ACC112 (cell line): ENCODE measurements at regions not wholly inside any gene's neighbourhood (a gene's known extent, or its start where the extent isn't known, plus 50 kb on each side); places are given as distances from the start of the nearest gene placed in this dataset.
A peak's percentile ranks its signal among the peaks of the same experiment; 100 is the strongest.

Source experiments
- H2AFZ ChIP-seq: fragments of 200-600 bp; sonication (generic); one replicate; pipeline ENCODE4 v1.6.0; 2017; ENCODE audit warnings: antibody characterized with exemption, low read length; ENCODE audit not compliant: unreplicated experiment
- H3K27ac ChIP-seq: fragments of 200-600 bp; sonication (generic); 2 replicates; pipeline ENCODE4 v1.5.1; 2014; ENCODE audit warnings: low read depth, mild to moderate bottlenecking, antibody characterized with exemption, low read length, moderate library complexity
- H3K27me3 ChIP-seq: fragments of 200-600 bp; sonication (generic); 2 replicates; pipeline ENCODE4 v1.6.1; 2014; ENCODE audit warnings: mild to moderate bottlenecking, antibody characterized with exemption, low read length, moderate library complexity, mixed read lengths; ENCODE audit not compliant: insufficient read depth
- H3K36me3 ChIP-seq: fragments of 200-600 bp; sonication (generic); 2 replicates; pipeline ENCODE4 v1.6.1; 2016; ENCODE audit warnings: mild to moderate bottlenecking, antibody characterized with exemption, low read length, moderate library complexity, mixed read lengths; ENCODE audit not compliant: insufficient read depth
- H3K4me1 ChIP-seq: fragments of 200-600 bp; sonication (generic); one replicate; pipeline ENCODE4 v1.6.1; 2016; ENCODE audit warnings: low read length, mixed read lengths; ENCODE audit not compliant: insufficient read depth, unreplicated experiment, control insufficient read depth
- H3K4me3 ChIP-seq: fragments of 200-600 bp; sonication (generic); 2 replicates; pipeline ENCODE4 v1.5.1; 2014; ENCODE audit warnings: mild to moderate bottlenecking, low read depth, low read length
- H3K79me2 ChIP-seq: fragments of 200-600 bp; sonication (generic); one replicate; pipeline ENCODE4 v1.6.0; 2016; ENCODE audit warnings: low read length; ENCODE audit not compliant: control insufficient read depth, unreplicated experiment, insufficient read depth

GRCh38 chr18:55918444-55918843 is 330.5 kb upstream of the TCF4 start:
- no peak overlapping the region for H3K4me3 ChIP-seq
- H3K79me2 ChIP-seq = no peaks in the 10 kb centered on the region
- H2AFZ ChIP-seq = no peak overlapping the region
- H3K27ac ChIP-seq = no peak overlapping the region
- no peaks in the 10 kb centered on the region for H3K36me3 ChIP-seq
- H3K4me1 ChIP-seq = no peaks in the 10 kb centered on the region
- H3K27me3 ChIP-seq = no peaks in the 10 kb centered on the region

- H3K4me3 ChIP-seq = no peak overlapping the region
- H3K36me3 ChIP-seq = no peaks in the 10 kb centered on the region
- H3K27me3 ChIP-seq = no peaks in the 10 kb centered on the region
- H3K4me1 ChIP-seq = peaks cover 4% of the 10 kb centered on the region
- no peak overlapping the region for H2AFZ ChIP-seq
- no peak overlapping the region for H3K27ac ChIP-seq
- H3K79me2 ChIP-seq = no peaks in the 10 kb centered on the region
These were observed 324.9 kb upstream of the TCF4 start for GRCh38 chr18:55912919-55913318.

GRCh38 chr18:55912071-55912470 is 324.1 kb upstream of the TCF4 start:
- no peak overlapping the region for H2AFZ ChIP-seq
- peaks cover 11% of the 10 kb centered on the region for H3K4me1 ChIP-seq
- H3K4me3 ChIP-seq = no peak overlapping the region
- no peaks in the 10 kb centered on the region for H3K79me2 ChIP-seq
- no peaks in the 10 kb centered on the region for H3K27me3 ChIP-seq
- no peaks in the 10 kb centered on the region for H3K36me3 ChIP-seq
- H3K27ac ChIP-seq = no peak overlapping the region

- H3K4me3 ChIP-seq = no peak overlapping the region
- H3K27me3 ChIP-seq = no peaks in the 10 kb centered on the region
- peaks cover 17% of the 10 kb centered on the region for H3K4me1 ChIP-seq
- no peaks in the 10 kb centered on the region for H3K36me3 ChIP-seq
- no peak overlapping the region for H2AFZ ChIP-seq
- H3K27ac ChIP-seq = no peak overlapping the region
- H3K79me2 ChIP-seq = no peaks in the 10 kb centered on the region
These were observed 322.3 kb upstream of the TCF4 start for GRCh38 chr18:55910296-55910695.

GRCh38 chr18:55908901-55909366 is 320.9 kb upstream of the TCF4 start:
- Histone ChIP-seq H3K27ac (no peak overlapping the region), H3K27me3 (no peaks in the 10 kb centered on the region), H2AFZ (no peak overlapping the region), H3K79me2 (no peaks in the 10 kb centered on the region), H3K4me3 (no peak overlapping the region), H3K36me3 (no peaks in the 10 kb centered on the region), H3K4me1 (peaks cover 17% of the 10 kb centered on the region)

GRCh38 chr18:55907453-55908175 is 319.6 kb upstream of the TCF4 start:
- H2AFZ ChIP-seq = peak overlapping the region; percentile 86
- no peaks in the 10 kb centered on the region for H3K27me3 ChIP-seq
- peaks cover 17% of the 10 kb centered on the region for H3K4me1 ChIP-seq
- no peaks in the 10 kb centered on the region for H3K36me3 ChIP-seq
- H3K27ac ChIP-seq = no peak overlapping the region
- H3K4me3 ChIP-seq = peak overlapping the region; percentile 29
- no peaks in the 10 kb centered on the region for H3K79me2 ChIP-seq

- Histone ChIP-seq H3K4me1 (peaks cover 17% of the 10 kb centered on the region), H3K79me2 (no peaks in the 10 kb centered on the region), H2AFZ (peak overlapping the region; percentile 86), H3K4me3 (no peak overlapping the region), H3K27ac (no peak overlapping the region), H3K27me3 (no peaks in the 10 kb centered on the region), H3K36me3 (no peaks in the 10 kb centered on the region)
These were observed 318.5 kb upstream of the TCF4 start for GRCh38 chr18:55906536-55906935.

GRCh38 chr18:55903911-55904310 is 315.9 kb upstream of the TCF4 start:
- no peaks in the 10 kb centered on the region for H3K27me3 ChIP-seq
- H3K27ac ChIP-seq = no peak overlapping the region
- H3K4me3 ChIP-seq = no peak overlapping the region
- no peaks in the 10 kb centered on the region for H3K36me3 ChIP-seq
- H2AFZ ChIP-seq = no peak overlapping the region
- H3K4me1 ChIP-seq = peaks cover 31% of the 10 kb centered on the region
- H3K79me2 ChIP-seq = no peaks in the 10 kb centered on the region

- peak overlapping the region; percentile 47; the same call in 1 of the 2 replicates for H3K4me3 ChIP-seq
- H3K27me3 ChIP-seq = no peaks in the 10 kb centered on the region
- H3K27ac ChIP-seq = no peak overlapping the region
- H2AFZ ChIP-seq = peak overlapping the region; percentile 56
- H3K79me2 ChIP-seq = no peaks in the 10 kb centered on the region
- peaks cover 15% of the 10 kb centered on the region for H3K4me1 ChIP-seq
- no peaks in the 10 kb centered on the region for H3K36me3 ChIP-seq
These were observed 312.4 kb upstream of the TCF4 start for GRCh38 chr18:55900380-55900779.

GRCh38 chr18:55897091-55897689 is 309.2 kb upstream of the TCF4 start:
- Histone ChIP-seq H3K4me3 (no peak overlapping the region), H2AFZ (no peak overlapping the region), H3K27me3 (no peaks in the 10 kb centered on the region), H3K4me1 (peaks cover 15% of the 10 kb centered on the region), H3K36me3 (no peaks in the 10 kb centered on the region), H3K27ac (no peak overlapping the region), H3K79me2 (no peaks in the 10 kb centered on the region)

GRCh38 chr18:55893948-55894347 is 306.0 kb upstream of the TCF4 start:
- no peaks in the 10 kb centered on the region for H3K4me1 ChIP-seq
- no peak overlapping the region for H3K4me3 ChIP-seq
- H3K27me3 ChIP-seq = no peaks in the 10 kb centered on the region
- no peak overlapping the region for H3K27ac ChIP-seq
- H3K79me2 ChIP-seq = no peaks in the 10 kb centered on the region
- H2AFZ ChIP-seq = no peak overlapping the region
- no peaks in the 10 kb centered on the region for H3K36me3 ChIP-seq
